DMS114 treated with DMSO at 0.1 percent for 48 hours (cell line): ENCODE measurements at regions not wholly inside any gene's neighbourhood (a gene's known extent, or its start where the extent isn't known, plus 50 kb on each side); places are given as distances from the start of the nearest gene placed in this dataset.

Experiments used
- DNase-seq: peaks from one replicate; lab custom pipeline; 2025; ENCODE audit not compliant: unreplicated experiment; lab: John Stamatoyannopoulos, UW

DNA sequence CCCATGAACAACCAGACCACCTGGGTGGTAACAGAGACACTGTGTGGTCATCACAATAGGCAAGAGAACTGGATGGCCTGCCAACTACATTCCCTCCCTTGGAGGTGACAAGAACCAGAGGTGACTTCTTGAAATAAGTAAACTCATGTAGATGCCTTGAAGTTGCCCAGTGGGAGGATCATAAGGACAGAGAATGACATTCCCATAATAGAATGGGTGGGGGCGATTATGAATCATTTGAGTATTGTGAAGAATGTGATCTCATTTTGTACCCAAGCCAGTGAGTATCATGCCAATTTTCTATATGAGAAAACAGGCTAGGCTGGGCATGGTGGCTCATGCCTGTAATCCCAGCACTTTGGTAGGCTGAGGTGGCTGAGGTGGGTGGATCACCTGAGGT, 211.4 kb upstream of the GYPC start:
- no peak for DNase-seq

DNA sequence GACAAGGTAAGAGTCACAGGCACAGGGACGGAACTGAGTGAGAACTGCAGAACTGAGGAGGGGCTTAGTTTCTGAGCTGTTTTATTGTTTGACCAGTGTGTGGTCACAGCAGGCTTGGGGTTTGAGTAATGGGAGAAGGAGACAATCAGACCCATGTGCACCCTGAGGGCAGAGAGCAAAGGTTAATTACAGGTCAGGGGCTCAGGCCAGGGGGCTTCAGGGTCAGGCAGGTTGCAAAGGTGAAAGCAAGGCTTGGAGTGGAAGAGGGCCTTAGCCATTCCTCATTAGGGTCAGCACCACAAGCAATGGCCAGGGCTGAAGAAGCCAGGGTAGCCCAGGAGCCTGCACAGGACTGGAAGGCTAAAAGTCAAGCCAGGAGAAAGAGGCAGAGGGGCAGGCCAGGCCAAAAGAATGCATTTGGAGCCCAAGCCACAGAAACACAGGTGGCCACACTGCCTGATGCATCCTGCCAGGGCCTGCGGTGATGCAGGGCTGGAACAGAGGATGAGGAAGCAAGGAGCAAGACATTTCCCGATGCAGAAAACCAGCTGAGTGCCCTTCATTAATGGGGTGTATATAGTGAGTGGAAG, 209.8 kb upstream of the GYPC start:
- DNase-seq, result no peak

DNA sequence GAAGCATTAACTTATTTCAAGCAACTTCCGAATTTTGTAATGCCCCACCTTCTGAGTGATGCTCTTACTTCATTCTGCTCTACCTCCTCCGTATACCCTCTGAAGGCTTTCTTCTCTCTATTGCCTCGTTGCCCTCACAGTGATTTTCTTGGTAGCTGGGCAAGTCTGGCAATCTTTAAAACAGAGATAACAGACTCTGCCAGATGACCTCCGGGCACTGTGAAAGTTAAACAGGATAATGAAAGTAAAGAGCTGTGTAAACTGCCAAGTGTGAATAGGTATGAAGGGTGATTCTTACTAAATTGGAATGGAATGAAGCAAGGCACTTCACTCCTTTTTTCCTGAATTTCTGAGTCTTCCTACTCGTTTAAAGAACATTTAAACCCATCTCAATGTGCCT, 207.3 kb upstream of the GYPC start:
- DNase-seq, result no peak

DNA sequence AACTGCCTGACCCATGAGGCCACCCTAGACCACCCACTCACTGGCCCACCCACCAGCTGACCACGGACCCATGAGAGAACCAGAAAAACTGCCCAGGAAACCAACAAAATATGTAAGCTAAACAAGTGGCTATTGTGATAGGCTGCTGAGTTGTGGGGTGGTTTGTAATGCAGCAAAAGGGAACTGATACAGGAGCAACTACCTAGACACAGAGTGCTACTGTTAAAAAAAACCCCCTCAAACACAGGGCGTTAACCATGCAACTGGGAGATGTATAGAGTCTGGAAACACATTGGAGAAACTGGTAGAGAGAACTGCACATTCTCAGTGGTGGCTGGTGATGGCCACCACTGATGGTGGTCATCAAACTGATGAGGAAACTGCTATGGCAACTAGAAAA, 206.3 kb upstream of the GYPC start:
- DNase-seq, result no peak

DNA sequence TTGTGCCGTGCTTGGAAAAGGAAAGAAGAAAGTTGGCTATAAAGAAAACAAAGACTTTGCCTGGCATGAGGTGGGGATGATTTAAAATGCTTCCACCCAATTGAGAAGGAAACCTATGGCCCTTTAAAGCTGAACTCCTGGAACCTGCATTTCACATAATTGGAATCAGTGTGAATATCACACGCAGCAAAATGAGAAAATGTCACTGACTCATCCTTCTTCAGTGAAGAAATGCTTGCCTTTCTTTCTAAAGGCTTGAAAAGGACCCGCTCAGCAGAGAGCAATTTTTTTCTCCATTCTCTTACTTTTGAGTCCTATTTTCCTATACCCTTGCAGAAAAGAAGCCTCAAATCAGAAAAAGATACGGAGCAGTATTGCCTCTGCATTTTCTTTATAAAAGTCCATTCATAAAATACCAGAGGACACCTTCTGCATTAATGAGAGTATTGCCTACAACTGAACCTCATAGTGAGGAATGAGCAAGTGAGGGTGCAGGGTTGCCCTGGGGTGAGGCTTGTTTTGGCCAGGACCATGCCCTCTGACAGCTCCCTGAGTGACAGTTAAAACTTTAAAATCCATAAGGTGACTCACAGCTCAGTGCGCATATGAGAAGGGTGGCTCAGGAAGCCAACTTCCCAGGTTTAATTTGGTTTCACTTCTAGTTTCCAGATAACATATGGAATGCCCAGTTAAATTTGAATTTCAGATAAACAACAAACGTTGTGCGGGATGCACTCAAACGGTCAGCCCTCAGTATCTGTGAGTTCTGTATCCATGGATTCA, 191.9 kb upstream of the GYPC start:
- no peak for DNase-seq

DNA sequence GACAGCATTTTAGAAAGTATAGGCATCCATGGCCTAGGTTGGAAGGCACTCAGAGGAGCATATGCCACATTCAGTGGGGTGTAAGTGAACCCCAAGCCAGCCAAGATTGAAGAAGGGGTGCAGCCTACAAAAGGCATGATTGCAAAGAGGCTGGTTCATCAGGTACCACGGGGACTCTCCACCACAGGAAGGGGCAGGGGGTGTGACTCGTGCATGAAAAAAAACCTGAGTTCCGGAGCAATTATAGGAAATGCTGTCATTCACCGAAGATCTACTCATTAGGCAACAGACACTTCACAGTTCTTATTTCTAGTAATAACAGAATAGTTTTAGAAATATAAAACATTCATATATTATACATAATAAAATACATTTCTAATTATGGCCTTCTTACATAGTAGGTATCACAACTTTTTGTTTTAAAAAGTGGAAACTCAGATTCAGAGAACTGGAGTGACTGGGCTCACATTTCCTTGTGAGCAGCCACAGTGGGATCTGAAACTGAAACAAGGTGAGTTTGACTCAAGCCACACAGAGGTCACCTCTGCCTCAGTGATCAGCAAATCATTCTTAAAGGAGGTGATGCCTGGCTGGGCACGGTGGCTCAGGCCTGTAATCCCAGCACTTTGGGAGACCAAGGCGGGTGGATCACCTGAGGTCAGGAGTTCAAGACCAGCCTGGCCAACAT, 188.4 kb upstream of the GYPC start:
- no peak for DNase-seq

DNA sequence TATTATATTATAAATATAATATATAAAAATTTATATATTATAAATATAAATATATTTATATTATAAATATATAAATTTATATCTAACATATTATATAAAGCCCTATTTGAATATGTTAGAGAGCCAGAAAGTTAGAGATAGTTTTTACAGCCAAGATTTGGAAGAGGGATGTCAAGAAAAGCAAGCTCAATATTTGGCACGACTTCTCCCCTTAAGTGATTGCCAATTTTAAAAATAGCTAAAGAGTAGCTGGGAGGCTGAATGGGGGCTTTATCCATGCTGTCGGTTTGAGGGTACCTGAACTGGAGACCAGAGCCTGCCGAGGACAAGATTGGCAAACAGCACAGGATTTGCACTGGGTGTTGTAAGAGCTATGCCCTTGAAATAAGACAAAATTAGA, 180.9 kb upstream of the GYPC start:
- no peak for DNase-seq

DNA sequence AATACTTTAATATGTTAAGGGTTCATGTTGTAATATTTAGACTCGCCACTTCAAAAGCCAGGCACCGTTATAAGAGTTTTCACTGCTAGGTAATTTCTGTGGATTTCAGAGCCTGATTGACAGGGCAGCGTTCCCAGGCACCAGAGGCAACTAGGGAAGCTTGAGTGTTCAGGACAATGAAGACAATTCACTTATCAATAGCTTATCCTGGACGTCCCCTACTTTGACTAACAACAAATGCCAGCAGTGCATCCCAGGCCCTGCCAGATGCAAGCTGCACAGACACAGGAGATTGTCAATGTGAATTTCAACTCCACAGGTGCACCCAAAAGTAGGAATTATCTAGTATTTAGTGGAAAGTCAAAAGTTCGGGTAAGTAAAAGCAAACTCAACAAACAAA, 179.3 kb upstream of the GYPC start:
- no peak for DNase-seq

DNA sequence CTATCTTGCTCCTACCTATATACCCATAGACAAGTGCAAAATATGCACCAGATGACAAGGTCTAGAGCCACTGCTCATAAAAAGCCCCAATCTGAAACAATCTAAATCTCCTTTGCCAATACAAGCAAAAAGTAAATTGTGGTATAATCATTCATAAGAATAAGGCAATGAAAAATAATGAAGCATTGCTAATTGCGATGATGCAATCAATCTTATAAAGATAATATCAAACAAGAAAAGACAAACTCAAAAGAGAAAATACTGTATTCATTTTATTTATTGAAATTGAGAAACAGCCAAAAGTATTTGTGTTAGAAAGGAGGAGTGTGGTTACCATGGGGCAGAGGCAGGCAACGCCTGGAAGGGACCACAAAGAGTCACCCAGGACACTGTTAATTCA, 175.9 kb upstream of the GYPC start:
- no peak for DNase-seq

DNA sequence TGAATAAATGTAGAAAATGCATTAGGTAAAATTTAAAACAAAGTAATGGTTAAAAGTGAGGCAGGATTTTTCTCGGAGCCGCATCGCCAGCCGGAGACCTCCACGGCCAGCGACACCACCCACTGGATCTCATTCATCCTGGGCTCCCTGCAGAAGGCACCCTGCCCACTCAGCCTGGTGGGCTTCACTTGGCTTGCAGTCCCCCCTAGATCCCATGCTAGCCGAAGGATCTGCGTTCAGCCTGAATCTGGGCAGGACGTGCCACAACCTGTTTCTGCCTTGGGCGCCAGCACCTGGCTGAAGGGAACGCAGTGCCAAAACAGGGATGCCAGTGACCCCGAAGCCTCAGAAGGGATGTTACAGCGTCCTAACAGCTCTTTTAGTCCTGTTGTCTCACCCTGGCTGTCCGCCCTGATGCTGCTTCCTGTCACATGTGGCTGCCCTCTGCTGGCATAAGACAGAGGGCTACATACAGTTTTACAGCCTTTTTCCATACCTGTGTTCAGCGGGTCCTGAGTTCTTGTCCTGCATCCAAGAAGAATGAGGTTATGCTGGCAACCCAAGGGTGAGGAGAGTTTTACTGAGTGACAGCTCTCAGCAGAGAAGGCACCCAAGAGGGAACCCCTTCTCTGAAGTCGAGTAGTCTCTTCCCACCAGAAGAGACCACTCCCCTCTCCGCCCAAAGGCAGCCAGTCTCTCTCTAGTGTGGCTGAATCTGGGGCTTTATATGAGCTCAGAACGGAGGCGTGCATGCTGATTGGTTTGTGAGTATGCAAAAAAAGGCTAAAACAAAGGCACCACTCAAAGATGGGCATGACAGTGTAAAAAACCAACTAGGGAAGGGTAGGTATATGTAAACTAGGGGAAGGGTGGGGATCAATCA, 173.1 kb upstream of the GYPC start:
- no peak for DNase-seq

DNA sequence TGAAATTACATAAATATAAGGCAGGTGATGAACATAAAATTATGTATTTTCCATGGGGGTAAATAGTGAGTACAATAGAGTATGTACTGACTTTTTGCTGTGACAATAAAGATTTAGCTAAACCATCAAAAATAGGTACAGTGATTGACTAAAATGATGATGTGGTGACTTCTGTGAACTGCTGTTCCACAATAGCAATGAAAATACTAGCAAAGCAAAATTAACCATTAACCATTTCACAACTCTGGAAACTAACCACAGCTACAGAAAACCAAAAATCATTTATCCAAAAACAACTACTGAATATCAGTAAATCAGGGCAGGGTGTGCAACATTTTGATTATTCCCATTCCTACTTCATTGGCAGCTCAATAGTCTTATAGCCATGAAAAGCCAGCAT, 161.4 kb upstream of the GYPC start:
- no peak for DNase-seq

DNA sequence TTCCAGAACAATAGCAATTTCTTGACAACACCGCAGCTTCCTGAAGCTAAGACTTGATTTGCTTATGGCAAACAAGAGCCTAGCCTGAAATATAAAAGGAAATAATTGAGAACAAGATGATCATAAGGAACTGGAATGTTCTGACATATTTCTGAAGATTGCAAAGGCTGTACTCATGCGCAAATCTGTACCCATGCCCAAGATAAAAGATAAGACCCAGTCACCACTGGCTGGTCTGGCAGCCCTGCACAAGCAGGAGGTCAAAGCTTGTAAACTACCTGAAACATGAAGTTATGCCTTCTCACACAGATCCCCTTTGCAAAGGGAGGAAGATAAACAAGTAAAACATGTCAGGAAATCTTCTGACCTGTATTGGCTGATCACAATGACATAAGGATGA, 160.8 kb upstream of the GYPC start:
- DNase-seq, result no peak

DNA sequence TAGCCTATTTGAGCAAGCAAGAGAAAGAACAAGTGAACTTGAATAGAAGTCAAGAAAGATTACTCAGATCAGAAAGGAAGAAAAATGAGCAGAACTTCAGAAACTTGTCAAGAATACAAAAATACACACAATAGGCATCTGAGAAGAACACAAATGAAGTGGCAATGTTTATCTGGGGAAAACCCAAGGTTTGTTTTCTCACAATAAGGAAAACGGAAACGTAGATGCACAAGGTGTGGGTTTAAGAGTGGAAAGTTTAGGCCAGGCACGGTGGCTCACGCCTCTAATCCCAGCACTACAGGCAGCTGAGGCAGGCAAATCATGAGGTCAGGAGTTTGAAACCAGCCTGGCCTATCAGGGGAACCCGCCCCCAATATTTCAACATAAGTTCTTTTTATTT, 159.5 kb upstream of the GYPC start:
- DNase-seq, result no peak

DNA sequence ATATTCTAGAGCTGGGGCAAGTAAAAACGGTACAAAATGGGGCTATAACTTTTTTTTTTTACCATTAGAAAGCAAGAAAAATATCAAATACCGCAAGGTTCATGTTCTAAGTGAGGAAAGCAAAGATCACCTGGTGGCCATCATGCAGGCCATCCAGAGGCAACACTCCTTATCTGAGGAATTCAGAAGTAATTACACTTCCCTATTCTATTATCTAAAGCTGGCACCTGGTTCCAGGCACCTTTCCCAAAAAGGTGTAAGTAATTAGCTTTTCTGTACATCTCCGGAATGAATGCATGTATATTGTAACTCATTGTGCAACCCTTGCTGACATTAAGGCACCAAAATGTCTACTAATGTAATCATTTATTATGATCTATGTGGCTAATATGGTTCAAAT, 152.5 kb upstream of the GYPC start:
- no peak for DNase-seq

DNA sequence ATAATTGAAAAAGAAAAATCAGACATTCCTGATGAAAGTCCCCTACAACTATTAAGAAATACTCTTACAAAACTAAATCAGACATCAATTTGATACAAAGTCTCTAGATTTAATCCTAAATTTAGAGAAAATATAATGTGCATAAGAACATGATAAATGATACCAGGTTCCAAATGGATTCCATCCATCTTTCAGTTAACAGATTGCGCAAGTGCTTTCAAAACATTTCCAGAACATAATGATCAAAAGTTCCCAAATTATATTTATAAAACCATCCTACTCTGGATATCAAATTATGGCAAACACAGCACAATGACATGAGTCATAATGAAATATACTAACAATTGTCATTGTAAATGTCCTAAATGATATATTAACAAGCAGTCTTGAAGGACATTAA, 151.0 kb upstream of the GYPC start:
- no peak for DNase-seq

DNA sequence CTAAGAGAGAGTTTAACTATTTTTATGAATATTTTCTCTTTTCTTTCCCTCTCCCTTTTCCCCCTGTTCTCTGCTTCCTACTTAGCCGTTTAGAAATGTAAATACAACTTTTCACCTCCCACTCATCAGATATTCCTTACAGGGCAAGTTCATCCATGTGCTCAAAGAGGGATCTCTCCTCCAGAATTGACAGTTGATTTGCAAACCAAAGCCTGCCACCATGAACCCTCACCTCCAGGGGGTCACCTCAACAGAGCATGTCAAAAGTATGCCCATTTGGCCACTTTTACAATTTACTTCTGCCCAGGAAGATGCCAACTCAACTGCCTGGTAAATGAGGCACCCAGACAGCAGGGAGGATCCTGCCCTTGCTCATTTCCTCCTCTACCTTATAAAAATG, 149.2 kb upstream of the GYPC start:
- no peak for DNase-seq

DNA sequence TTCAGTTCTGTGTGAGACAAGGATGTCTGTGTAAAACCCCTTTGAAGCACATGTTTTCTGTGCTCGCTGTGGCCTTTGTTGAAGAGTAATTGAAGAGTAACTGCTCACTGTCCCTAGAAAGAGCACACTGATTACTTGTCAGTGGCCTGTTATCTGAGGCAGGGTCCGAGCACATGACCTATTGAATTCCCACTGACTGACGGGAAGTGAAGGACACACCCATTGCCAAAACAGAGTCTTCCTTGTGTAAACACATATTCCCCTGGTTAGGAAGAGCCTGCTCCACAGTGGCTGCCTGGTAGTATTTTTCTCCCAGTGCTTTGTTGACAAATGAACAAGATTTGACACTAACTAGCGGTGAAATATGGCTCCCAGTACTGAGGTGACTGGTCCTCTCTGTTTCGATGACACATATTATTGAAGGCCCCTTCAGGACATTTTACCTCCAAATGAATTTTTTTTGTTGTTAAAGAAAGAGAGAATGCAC, 148.5 kb upstream of the GYPC start:
- DNase-seq, result no peak

DNA sequence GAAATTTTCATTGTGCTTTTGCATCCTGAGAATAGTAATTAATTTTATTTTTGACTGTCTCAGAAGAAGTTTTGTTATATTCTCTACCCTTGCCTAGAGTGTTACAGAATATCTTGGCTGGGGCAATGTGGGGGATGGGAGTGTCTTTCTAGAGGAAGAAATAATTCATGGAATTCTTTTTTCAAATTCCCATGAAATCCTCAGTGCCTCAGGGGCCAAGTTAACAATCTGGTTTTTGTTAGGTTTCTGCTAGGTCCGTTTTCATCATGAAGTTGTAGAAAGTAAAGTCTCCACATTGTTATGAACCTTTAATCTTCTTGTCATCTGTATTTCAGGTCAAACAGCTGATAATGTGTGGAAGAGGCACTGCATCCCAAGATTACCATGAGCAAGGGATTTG, 145.6 kb upstream of the GYPC start:
- no peak for DNase-seq

DNA sequence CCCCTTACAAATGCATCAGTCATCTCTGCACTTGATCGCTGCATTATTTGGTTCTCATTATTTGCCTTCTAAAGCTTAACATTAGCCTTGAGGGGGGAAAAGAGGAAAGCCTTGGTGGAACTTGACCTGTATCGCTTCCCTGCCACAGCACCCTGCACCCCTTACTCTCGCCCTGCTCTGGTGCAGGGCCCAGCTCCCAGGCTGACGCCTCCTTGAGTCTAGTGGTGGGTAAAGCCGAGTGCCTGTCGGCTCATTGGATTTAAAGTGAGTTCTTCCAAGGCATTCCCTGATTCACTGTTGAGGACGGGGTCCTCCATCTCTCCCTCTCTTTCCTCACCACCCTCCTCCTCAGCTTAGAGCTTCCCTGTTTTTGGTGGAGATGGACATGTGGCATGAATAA, 145.0 kb upstream of the GYPC start:
- DNase-seq, result no peak

DNA sequence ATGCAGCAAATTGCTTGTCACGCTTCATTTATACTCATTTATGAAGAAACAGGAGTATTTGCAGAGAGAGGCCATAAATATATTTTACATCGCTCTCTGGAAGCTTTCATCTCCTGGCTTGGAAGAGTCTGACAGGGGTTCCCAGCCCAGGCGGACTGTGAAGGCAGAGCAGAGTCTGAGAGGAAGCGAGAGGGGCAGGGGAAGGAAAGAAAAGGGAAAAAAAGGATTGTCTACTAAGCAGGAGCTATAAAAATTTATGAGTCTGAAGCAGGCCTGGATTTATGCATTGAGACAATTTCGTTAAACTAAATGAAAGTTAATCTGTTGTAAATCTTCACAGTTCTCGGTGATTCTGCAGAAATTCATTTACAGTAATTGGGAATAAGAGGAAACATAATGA, 143.9 kb upstream of the GYPC start:
- DNase-seq, result no peak

DNA sequence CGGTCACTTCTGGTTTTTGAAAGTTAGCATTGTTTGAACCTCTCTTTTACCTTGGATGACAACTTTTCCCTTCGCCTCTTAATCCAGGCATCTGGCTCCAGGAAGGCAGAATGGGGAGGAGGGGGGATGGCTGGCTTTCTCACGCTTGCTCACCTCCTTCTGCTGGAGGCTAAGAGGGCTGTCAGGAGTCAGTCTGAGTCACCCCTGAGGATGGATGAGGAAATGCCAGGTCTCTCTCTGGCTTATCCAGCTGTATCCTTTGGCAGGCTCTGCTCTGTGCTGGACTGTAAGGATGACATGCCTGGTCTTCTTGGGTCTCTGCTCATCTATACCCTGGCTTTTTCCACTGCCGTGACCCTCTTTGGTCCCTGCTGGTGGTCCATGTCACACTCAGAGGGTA, 142.9 kb upstream of the GYPC start:
- DNase-seq, result no peak
